Nephron (organoid): ENCODE measurements at regions not wholly inside any gene's neighbourhood (a gene's known extent, or its start where the extent isn't known, plus 50 kb on each side); places are given as distances from the start of the nearest gene placed in this dataset.

ENCODE experiments used
- H3K27ac Mint-ChIP-seq, 3 experiments: 2 replicates each; pipeline ENCODE4 v1.8.0; 2020; ENCODE audit warnings: mixed read lengths in 3 of 3, mild to moderate bottlenecking in 2 of 3, moderate library complexity in 1 of 3
- H3K27me3 Mint-ChIP-seq: 2 replicates; pipeline ENCODE4 v1.8.0; 2021; ENCODE audit warnings: low read depth, mild to moderate bottlenecking, moderate library complexity, mixed read lengths
- H3K36me3 Mint-ChIP-seq: 2 replicates; pipeline ENCODE4 v1.8.0; 2020; ENCODE audit warnings: low read depth, mixed read lengths
- H3K4me1 Mint-ChIP-seq: 2 replicates; pipeline ENCODE4 v1.8.0; 2020; ENCODE audit warnings: mixed read lengths
- H3K4me3 Mint-ChIP-seq, 3 experiments: 2 replicates each; pipeline ENCODE4 v1.8.0; 2020; ENCODE audit warnings: mild to moderate bottlenecking in 3 of 3, mixed read lengths in 3 of 3, moderate library complexity in 2 of 3
- H3K9me3 Mint-ChIP-seq: 2 replicates; pipeline ENCODE4 v1.8.0; 2020; ENCODE audit warnings: mixed read lengths
- CTCF ChIP-seq, 3 experiments: fragments of 200-600 bp; sonication (generic); IDR thresholded peaks; one replicate each; pipeline ENCODE4 v1.5.0; 2021; ENCODE audit warnings: antibody characterized with exemption in 3 of 3; ENCODE audit not compliant: unreplicated experiment in 3 of 3

GRCh38 chr9:108688051-108688450, 167.7 kb downstream of the ACTL7B start:
- Mint-ChIP-seq H3K4me1 (no peaks in the 10 kb centered on the region), H3K27ac (no peak overlapping the region), H3K4me3 (no peak overlapping the region), H3K27me3 (peaks cover 8% of the 10 kb centered on the region), H3K9me3 (peaks cover 6% of the 10 kb centered on the region), H3K36me3 (no peaks in the 10 kb centered on the region)
- no peak for TF ChIP-seq CTCF (IDR thresholded peaks at IDR 0.05; ENCODE audit: unreplicated experiment in 3 of 3)

- Mint-ChIP-seq H3K27me3 (peaks cover 8% of the 10 kb centered on the region), H3K4me1 (no peaks in the 10 kb centered on the region), H3K4me3 (no peak overlapping the region), H3K36me3 (no peaks in the 10 kb centered on the region), H3K9me3 (peaks cover 6% of the 10 kb centered on the region), H3K27ac (peak overlapping the region in 1 of 3 experiments; percentile 9)
- no peak for TF ChIP-seq CTCF (IDR thresholded peaks at IDR 0.05; ENCODE audit: unreplicated experiment in 3 of 3)
These were observed 168.5 kb downstream of the ACTL7B start for GRCh38 chr9:108687006-108687987.

- H3K4me3 Mint-ChIP-seq = no peak overlapping the region
- no peaks in the 10 kb centered on the region for H3K36me3 Mint-ChIP-seq
- peaks cover 8% of the 10 kb centered on the region for H3K27me3 Mint-ChIP-seq
- no peak for TF ChIP-seq CTCF (IDR thresholded peaks at IDR 0.05; ENCODE audit: unreplicated experiment in 3 of 3)
- peaks cover 6% of the 10 kb centered on the region for H3K9me3 Mint-ChIP-seq
- H3K27ac Mint-ChIP-seq = no peak overlapping the region
- H3K4me1 Mint-ChIP-seq = no peaks in the 10 kb centered on the region
These were observed 171.3 kb downstream of the ACTL7B start for GRCh38 chr9:108684288-108685025.

- Mint-ChIP-seq H3K27ac (no peak overlapping the region), H3K4me3 (no peak overlapping the region), H3K36me3 (no peaks in the 10 kb centered on the region), H3K27me3 (peaks cover 8% of the 10 kb centered on the region), H3K4me1 (no peaks in the 10 kb centered on the region), H3K9me3 (peaks cover 6% of the 10 kb centered on the region)
- no peak for TF ChIP-seq CTCF (IDR thresholded peaks at IDR 0.05; ENCODE audit: unreplicated experiment in 3 of 3)
These were observed 172.5 kb downstream of the ACTL7B start for GRCh38 chr9:108683245-108683644.

- no peak overlapping the region for H3K4me3 Mint-ChIP-seq
- no peaks in the 10 kb centered on the region for H3K36me3 Mint-ChIP-seq
- H3K27ac Mint-ChIP-seq = no peak overlapping the region
- H3K4me1 Mint-ChIP-seq = no peaks in the 10 kb centered on the region
- TF ChIP-seq CTCF (IDR thresholded peaks at IDR 0.05; ENCODE audit: unreplicated experiment in 3 of 3) = no peak
- peaks cover 8% of the 10 kb centered on the region for H3K27me3 Mint-ChIP-seq
- H3K9me3 Mint-ChIP-seq = no peaks in the 10 kb centered on the region
These were observed 173.8 kb downstream of the ACTL7B start for GRCh38 chr9:108681851-108682590.
